ENCODE measurements at regions not wholly inside any gene's neighbourhood (a gene's known extent, or its start where the extent isn't known, plus 50 kb on each side); places are given as distances from the start of the nearest gene placed in this dataset.

GRCh38 chr14:87306409-87307168 lies 686.4 kb downstream of the GALC start:
- H3K27ac Mint-ChIP-seq, result no peak overlapping the region
- H3K4me3 Mint-ChIP-seq, result no peak overlapping the region
- H3K36me3 Mint-ChIP-seq, result no peaks in the 10 kb centered on the region
- H3K9me3 Mint-ChIP-seq (ENCODE audit: low read depth), result no peaks in the 10 kb centered on the region
- H3K27me3 Mint-ChIP-seq, result no peaks in the 10 kb centered on the region
- H3K4me1 Mint-ChIP-seq (ENCODE audit: low read depth), result no peaks in the 10 kb centered on the region

GRCh38 chr14:87305345-87305744 lies 687.6 kb downstream of the GALC start:
- Mint-ChIP-seq H3K4me3 (no peak overlapping the region), H3K27me3 (no peaks in the 10 kb centered on the region), H3K36me3 (no peaks in the 10 kb centered on the region), H3K9me3 (ENCODE audit: low read depth) (no peaks in the 10 kb centered on the region), H3K4me1 (ENCODE audit: low read depth) (no peaks in the 10 kb centered on the region), H3K27ac (no peak overlapping the region)

GRCh38 chr14:87304404-87304803 lies 688.6 kb downstream of the GALC start:
- no peaks in the 10 kb centered on the region for H3K4me1 Mint-ChIP-seq (ENCODE audit: low read depth)
- no peaks in the 10 kb centered on the region for H3K36me3 Mint-ChIP-seq
- H3K4me3 Mint-ChIP-seq, result no peak overlapping the region
- H3K27me3 Mint-ChIP-seq, result no peaks in the 10 kb centered on the region
- H3K9me3 Mint-ChIP-seq (ENCODE audit: low read depth), result no peaks in the 10 kb centered on the region
- H3K27ac Mint-ChIP-seq, result no peak overlapping the region

- Mint-ChIP-seq H3K4me3 (no peak overlapping the region), H3K36me3 (no peaks in the 10 kb centered on the region), H3K27me3 (no peaks in the 10 kb centered on the region), H3K9me3 (ENCODE audit: low read depth) (peaks cover 6% of the 10 kb centered on the region), H3K27ac (no peak overlapping the region), H3K4me1 (ENCODE audit: low read depth) (no peaks in the 10 kb centered on the region)
Measured at GRCh38 chr14:87286826-87287225, 706.2 kb downstream of the GALC start.

GRCh38 chr14:87286191-87286590 lies 706.8 kb downstream of the GALC start:
- Mint-ChIP-seq H3K9me3 (ENCODE audit: low read depth) (peaks cover 6% of the 10 kb centered on the region), H3K4me1 (ENCODE audit: low read depth) (no peaks in the 10 kb centered on the region), H3K27me3 (no peaks in the 10 kb centered on the region), H3K4me3 (no peak overlapping the region), H3K36me3 (no peaks in the 10 kb centered on the region), H3K27ac (no peak overlapping the region)

GRCh38 chr14:87285506-87285905 lies 707.5 kb downstream of the GALC start:
- Mint-ChIP-seq H3K27me3 (no peaks in the 10 kb centered on the region), H3K27ac (no peak overlapping the region)

GRCh38 chr14:87283547-87283946 lies 709.4 kb downstream of the GALC start:
- Mint-ChIP-seq H3K27me3 (no peaks in the 10 kb centered on the region), H3K4me3 (no peak overlapping the region), H3K27ac (no peak overlapping the region), H3K36me3 (no peaks in the 10 kb centered on the region), H3K9me3 (ENCODE audit: low read depth) (peaks cover 6% of the 10 kb centered on the region), H3K4me1 (ENCODE audit: low read depth) (no peaks in the 10 kb centered on the region)

More at GRCh38 chr14:87285506-87285905, 707.5 kb downstream of the GALC start:
- no peaks in the 10 kb centered on the region for H3K4me1 Mint-ChIP-seq (ENCODE audit: low read depth)
- H3K4me3 Mint-ChIP-seq, result no peak overlapping the region
- H3K9me3 Mint-ChIP-seq (ENCODE audit: low read depth), result peaks cover 6% of the 10 kb centered on the region
- H3K36me3 Mint-ChIP-seq, result no peaks in the 10 kb centered on the region

- H3K4me1 Mint-ChIP-seq (ENCODE audit: low read depth), result no peaks in the 10 kb centered on the region
- H3K27ac Mint-ChIP-seq, result no peak overlapping the region
- no peaks in the 10 kb centered on the region for H3K27me3 Mint-ChIP-seq
- no peak overlapping the region for H3K4me3 Mint-ChIP-seq
- peaks cover 4% of the 10 kb centered on the region for H3K9me3 Mint-ChIP-seq (ENCODE audit: low read depth)
- no peaks in the 10 kb centered on the region for H3K36me3 Mint-ChIP-seq
Measured at GRCh38 chr14:87282266-87282665, 710.7 kb downstream of the GALC start.

GRCh38 chr14:87278415-87278814 lies 714.6 kb downstream of the GALC start:
- no peaks in the 10 kb centered on the region for H3K27me3 Mint-ChIP-seq
- no peak overlapping the region for H3K4me3 Mint-ChIP-seq
- H3K36me3 Mint-ChIP-seq, result no peaks in the 10 kb centered on the region
- H3K9me3 Mint-ChIP-seq (ENCODE audit: low read depth), result peaks cover 13% of the 10 kb centered on the region
- no peak overlapping the region for H3K27ac Mint-ChIP-seq
- H3K4me1 Mint-ChIP-seq (ENCODE audit: low read depth), result no peaks in the 10 kb centered on the region

GRCh38 chr14:87271331-87271730 lies 721.7 kb downstream of the GALC start:
- Mint-ChIP-seq H3K27me3 (no peaks in the 10 kb centered on the region), H3K4me3 (no peak overlapping the region), H3K4me1 (ENCODE audit: low read depth) (no peaks in the 10 kb centered on the region), H3K9me3 (ENCODE audit: low read depth) (peaks cover 26% of the 10 kb centered on the region), H3K27ac (no peak overlapping the region), H3K36me3 (no peaks in the 10 kb centered on the region)

GRCh38 chr14:87268997-87269396 lies 724.0 kb downstream of the GALC start:
- Mint-ChIP-seq H3K27me3 (no peaks in the 10 kb centered on the region), H3K9me3 (ENCODE audit: low read depth) (peaks cover 22% of the 10 kb centered on the region), H3K4me1 (ENCODE audit: low read depth) (no peaks in the 10 kb centered on the region), H3K4me3 (no peak overlapping the region), H3K27ac (no peak overlapping the region), H3K36me3 (no peaks in the 10 kb centered on the region)

GRCh38 chr14:87264796-87265195 lies 728.2 kb downstream of the GALC start:
- Mint-ChIP-seq H3K4me1 (ENCODE audit: low read depth) (no peaks in the 10 kb centered on the region), H3K4me3 (no peak overlapping the region), H3K27ac (no peak overlapping the region), H3K9me3 (ENCODE audit: low read depth) (peaks cover 5% of the 10 kb centered on the region), H3K36me3 (no peaks in the 10 kb centered on the region), H3K27me3 (no peaks in the 10 kb centered on the region)

- no peak overlapping the region for H3K27ac Mint-ChIP-seq
- H3K27me3 Mint-ChIP-seq, result no peaks in the 10 kb centered on the region
- H3K9me3 Mint-ChIP-seq (ENCODE audit: low read depth), result peaks cover under 1% of the 10 kb centered on the region
- no peaks in the 10 kb centered on the region for H3K36me3 Mint-ChIP-seq
- H3K4me1 Mint-ChIP-seq (ENCODE audit: low read depth), result no peaks in the 10 kb centered on the region
- H3K4me3 Mint-ChIP-seq, result no peak overlapping the region
Measured at GRCh38 chr14:87264272-87264785, 728.7 kb downstream of the GALC start.

GRCh38 chr14:87261621-87262020 lies 731.4 kb downstream of the GALC start:
- no peaks in the 10 kb centered on the region for H3K36me3 Mint-ChIP-seq
- peaks cover 2% of the 10 kb centered on the region for H3K27me3 Mint-ChIP-seq
- H3K9me3 Mint-ChIP-seq (ENCODE audit: low read depth), result peaks cover 4% of the 10 kb centered on the region
- no peak overlapping the region for H3K4me3 Mint-ChIP-seq
- H3K27ac Mint-ChIP-seq, result no peak overlapping the region
- H3K4me1 Mint-ChIP-seq (ENCODE audit: low read depth), result no peaks in the 10 kb centered on the region

GRCh38 chr14:87260460-87260859 lies 732.5 kb downstream of the GALC start:
- Mint-ChIP-seq H3K27me3 (peaks cover 2% of the 10 kb centered on the region), H3K27ac (no peak overlapping the region), H3K36me3 (no peaks in the 10 kb centered on the region), H3K4me3 (no peak overlapping the region), H3K4me1 (ENCODE audit: low read depth) (no peaks in the 10 kb centered on the region), H3K9me3 (ENCODE audit: low read depth) (peaks cover 4% of the 10 kb centered on the region)

GRCh38 chr14:87257421-87257820 lies 735.6 kb downstream of the GALC start:
- H3K4me3 Mint-ChIP-seq, result no peak overlapping the region
- H3K27ac Mint-ChIP-seq, result no peak overlapping the region
- H3K9me3 Mint-ChIP-seq (ENCODE audit: low read depth), result peaks cover 4% of the 10 kb centered on the region
- no peaks in the 10 kb centered on the region for H3K4me1 Mint-ChIP-seq (ENCODE audit: low read depth)
- H3K27me3 Mint-ChIP-seq, result peaks cover 2% of the 10 kb centered on the region
- H3K36me3 Mint-ChIP-seq, result no peaks in the 10 kb centered on the region
